HEK293 (cell line): ENCODE measurements at regions not wholly inside any gene's neighbourhood (a gene's known extent, or its start where the extent isn't known, plus 50 kb on each side); places are given as distances from the start of the nearest gene placed in this dataset.

Source experiments
- CTCF ChIP-seq: fragments of 450-650 bp; formaldehyde crosslinking; IDR thresholded peaks from 2 replicates; pipeline ENCODE4 v1.5.1; 2016; ENCODE audit warnings: missing biosample characterization, missing genetic modification characterization
- FEZF1 ChIP-seq: fragments of 450-650 bp; formaldehyde crosslinking; IDR thresholded peaks from 2 replicates; pipeline ENCODE4 v1.5.1; 2016; ENCODE audit warnings: missing biosample characterization, missing genetic modification characterization
- REST ChIP-seq: fragments of 450-650 bp; formaldehyde crosslinking; IDR thresholded peaks from 2 replicates; pipeline ENCODE4 v1.5.1; 2016; ENCODE audit warnings: missing biosample characterization, missing genetic modification characterization
- SP2 ChIP-seq: fragments of 450-650 bp; formaldehyde crosslinking; IDR thresholded peaks from 2 replicates; pipeline ENCODE4 v1.5.1; 2016; ENCODE audit warnings: missing biosample characterization, missing genetic modification characterization
- TCF7L2 ChIP-seq: IDR thresholded peaks from 2 replicates; pipeline ENCODE4 v1.6.1; 2011; ENCODE audit warnings: low read depth, mild to moderate bottlenecking, inconsistent platforms, low read length, moderate library complexity, borderline replicate concordance
- ZEB2 ChIP-seq: fragments of 450-650 bp; formaldehyde crosslinking; IDR thresholded peaks from 2 replicates; pipeline ENCODE4 v1.5.1; 2016; ENCODE audit warnings: missing biosample characterization, missing genetic modification characterization
- ZNF2 ChIP-seq: fragments of 450-650 bp; formaldehyde crosslinking; IDR thresholded peaks from 2 replicates; pipeline ENCODE4 v1.5.1; 2016; ENCODE audit warnings: missing biosample characterization, missing genetic modification characterization
- ZNF239 ChIP-seq: fragments of 450-650 bp; formaldehyde crosslinking; IDR thresholded peaks from 2 replicates; pipeline ENCODE4 v1.5.1; 2016; ENCODE audit warnings: missing biosample characterization, missing genetic modification characterization
- ZNF274 ChIP-seq, 2 experiments: fragments of 200-500 bp in 1 of 2; fragments of 450-650 bp in 1 of 2; sonication (Bioruptor generic) in 1 of 2; formaldehyde crosslinking in 1 of 2; IDR thresholded peaks; 2 replicates each; pipeline versions ENCODE4 v1.5.1 to v1.6.1; 2014 to 2016; ENCODE audit warnings: borderline replicate concordance in 1 of 2, inconsistent platforms in 1 of 2, low read length in 1 of 2, missing biosample characterization in 1 of 2, missing genetic modification characterization in 1 of 2
- ZNF426 ChIP-seq: fragments of 450-650 bp; formaldehyde crosslinking; IDR thresholded peaks from 2 replicates; pipeline ENCODE4 v1.5.1; 2017; ENCODE audit warnings: missing biosample characterization, missing genetic modification characterization, mild to moderate bottlenecking, inconsistent platforms, moderate library complexity
- ZSCAN16 ChIP-seq: fragments of 450-650 bp; formaldehyde crosslinking; IDR thresholded peaks from 2 replicates; pipeline ENCODE4 v1.5.1; 2016; ENCODE audit warnings: missing biosample characterization, missing genetic modification characterization
- TF ChIP-seq, protein P1 (sequence below): fragments of 450-650 bp; formaldehyde crosslinking; IDR thresholded peaks from 2 replicates; pipeline ENCODE4 v1.5.1; 2016; ENCODE audit warnings: missing biosample characterization, missing genetic modification characterization
- TF ChIP-seq, protein P2 (sequence below): fragments of 450-650 bp; formaldehyde crosslinking; IDR thresholded peaks from 2 replicates; pipeline ENCODE4 v1.5.1; 2017; ENCODE audit warnings: missing biosample characterization, missing genetic modification characterization

- TF ChIP-seq ZEB2 (tag by site-specific recombination) (no peak), CTCF (no peak), FEZF1 (tag by site-specific recombination) (no peak), SP2 (no peak), ZNF2 (tag by site-specific recombination) (no peak), ZNF239 (tag by site-specific recombination) (no peak), ZNF274 (IDR thresholded peaks at IDR 0.05; ENCODE audit: low read length) (no peak), ZNF274 (tag by site-specific recombination; IDR thresholded peaks at IDR 0.05; ENCODE audit: borderline replicate concordance) (no peak), REST (tag by site-specific recombination) (no peak), TCF7L2 (no peak), ZNF426 (tag by site-specific recombination) (no peak), ZSCAN16 (no peak)
- TF ChIP-seq, protein P1, sequence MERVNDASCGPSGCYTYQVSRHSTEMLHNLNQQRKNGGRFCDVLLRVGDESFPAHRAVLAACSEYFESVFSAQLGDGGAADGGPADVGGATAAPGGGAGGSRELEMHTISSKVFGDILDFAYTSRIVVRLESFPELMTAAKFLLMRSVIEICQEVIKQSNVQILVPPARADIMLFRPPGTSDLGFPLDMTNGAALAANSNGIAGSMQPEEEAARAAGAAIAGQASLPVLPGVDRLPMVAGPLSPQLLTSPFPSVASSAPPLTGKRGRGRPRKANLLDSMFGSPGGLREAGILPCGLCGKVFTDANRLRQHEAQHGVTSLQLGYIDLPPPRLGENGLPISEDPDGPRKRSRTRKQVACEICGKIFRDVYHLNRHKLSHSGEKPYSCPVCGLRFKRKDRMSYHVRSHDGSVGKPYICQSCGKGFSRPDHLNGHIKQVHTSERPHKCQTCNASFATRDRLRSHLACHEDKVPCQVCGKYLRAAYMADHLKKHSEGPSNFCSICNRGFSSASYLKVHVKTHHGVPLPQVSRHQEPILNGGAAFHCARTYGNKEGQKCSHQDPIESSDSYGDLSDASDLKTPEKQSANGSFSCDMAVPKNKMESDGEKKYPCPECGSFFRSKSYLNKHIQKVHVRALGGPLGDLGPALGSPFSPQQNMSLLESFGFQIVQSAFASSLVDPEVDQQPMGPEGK (tag by site-specific recombination): no peak
- TF ChIP-seq, protein P2, sequence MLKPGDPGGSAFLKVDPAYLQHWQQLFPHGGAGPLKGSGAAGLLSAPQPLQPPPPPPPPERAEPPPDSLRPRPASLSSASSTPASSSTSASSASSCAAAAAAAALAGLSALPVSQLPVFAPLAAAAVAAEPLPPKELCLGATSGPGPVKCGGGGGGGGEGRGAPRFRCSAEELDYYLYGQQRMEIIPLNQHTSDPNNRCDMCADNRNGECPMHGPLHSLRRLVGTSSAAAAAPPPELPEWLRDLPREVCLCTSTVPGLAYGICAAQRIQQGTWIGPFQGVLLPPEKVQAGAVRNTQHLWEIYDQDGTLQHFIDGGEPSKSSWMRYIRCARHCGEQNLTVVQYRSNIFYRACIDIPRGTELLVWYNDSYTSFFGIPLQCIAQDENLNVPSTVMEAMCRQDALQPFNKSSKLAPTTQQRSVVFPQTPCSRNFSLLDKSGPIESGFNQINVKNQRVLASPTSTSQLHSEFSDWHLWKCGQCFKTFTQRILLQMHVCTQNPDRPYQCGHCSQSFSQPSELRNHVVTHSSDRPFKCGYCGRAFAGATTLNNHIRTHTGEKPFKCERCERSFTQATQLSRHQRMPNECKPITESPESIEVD: no peak
Measured at GRCh38 chr17:69967910-69968411, 107.1 kb upstream of the KCNJ16 start.
